VCaP (cell line): ENCODE measurements at regions not wholly inside any gene's neighbourhood (a gene's known extent, or its start where the extent isn't known, plus 50 kb on each side); places are given as distances from the start of the nearest gene placed in this dataset.

Experiments
- H3K27ac ChIP-seq: fragments of 450-650 bp; 2 replicates; pipeline ENCODE4 v1.5.1; 2017
- CTCF ChIP-seq: fragments of 450-650 bp; conservative IDR thresholded peaks from 2 replicates; pipeline ENCODE4 v1.5.1; 2017; ENCODE audit warnings: mild to moderate bottlenecking, moderate library complexity

GRCh38 chr7:32137059-32137458 is 66.9 kb upstream of the PDE1C start:
- H3K27ac ChIP-seq = no peak overlapping the region
- TF ChIP-seq CTCF = no peak

GRCh38 chr7:32131091-32131490 is 60.9 kb upstream of the PDE1C start:
- TF ChIP-seq CTCF = no peak
- no peak overlapping the region for H3K27ac ChIP-seq

- H3K27ac ChIP-seq = no peak overlapping the region
- TF ChIP-seq CTCF = no peak
Measured at GRCh38 chr7:32126843-32127242, 56.6 kb upstream of the PDE1C start.
